ENCODE measurements at regions not wholly inside any gene's neighbourhood (a gene's known extent, or its start where the extent isn't known, plus 50 kb on each side); places are given as distances from the start of the nearest gene placed in this dataset.

DNA sequence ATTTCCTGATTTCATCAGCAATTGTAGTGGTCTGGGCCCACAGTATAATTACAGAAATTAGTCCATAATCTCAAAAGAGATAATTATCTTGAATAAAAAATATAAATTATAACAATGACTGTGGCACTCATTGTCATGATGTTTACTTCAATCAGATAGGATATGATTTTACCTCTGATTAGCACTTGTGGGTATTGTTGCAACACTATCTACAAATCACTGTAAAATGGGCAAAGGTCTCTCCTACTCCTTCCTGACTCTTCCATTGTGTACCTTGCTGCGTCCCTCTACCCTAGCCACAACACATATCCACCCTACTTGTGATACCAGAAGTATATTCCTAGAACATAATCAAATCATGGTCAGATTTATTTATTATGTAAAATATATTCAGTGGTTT lies 200.9 kb upstream of the TRIB2 start:
- POLR2A ChIA-PET (ENCODE audit: unreplicated experiment) = no interaction called here
- Histone ChIP-seq H3K9me3 (ENCODE audit: insufficient read depth, low read depth) (no peaks in the 10 kb centered on the region), H3K27me3 (ENCODE audit: insufficient read depth, low read depth) (no peaks in the 10 kb centered on the region), H3K36me3 (ENCODE audit: low read depth) (no peaks in the 10 kb centered on the region), H3K4me3 (no peak overlapping the region), H3K9me2 (ENCODE audit: insufficient read depth) (no peaks in the 10 kb centered on the region), H2AFZ (no peak overlapping the region), H3K4me1 (replicated peaks; ENCODE audit: insufficient read depth) (no peaks in the 10 kb centered on the region), H4K20me1 (ENCODE audit: insufficient read depth) (no peaks in the 10 kb centered on the region), H3K79me2 (ENCODE audit: low read depth) (no peaks in the 10 kb centered on the region), H3K27ac (no peak overlapping the region), H3K4me2 (no peak overlapping the region), H3F3A (ENCODE audit: insufficient read depth, low read depth) (no peaks in the 10 kb centered on the region)
- TF ChIP-seq, protein P1, sequence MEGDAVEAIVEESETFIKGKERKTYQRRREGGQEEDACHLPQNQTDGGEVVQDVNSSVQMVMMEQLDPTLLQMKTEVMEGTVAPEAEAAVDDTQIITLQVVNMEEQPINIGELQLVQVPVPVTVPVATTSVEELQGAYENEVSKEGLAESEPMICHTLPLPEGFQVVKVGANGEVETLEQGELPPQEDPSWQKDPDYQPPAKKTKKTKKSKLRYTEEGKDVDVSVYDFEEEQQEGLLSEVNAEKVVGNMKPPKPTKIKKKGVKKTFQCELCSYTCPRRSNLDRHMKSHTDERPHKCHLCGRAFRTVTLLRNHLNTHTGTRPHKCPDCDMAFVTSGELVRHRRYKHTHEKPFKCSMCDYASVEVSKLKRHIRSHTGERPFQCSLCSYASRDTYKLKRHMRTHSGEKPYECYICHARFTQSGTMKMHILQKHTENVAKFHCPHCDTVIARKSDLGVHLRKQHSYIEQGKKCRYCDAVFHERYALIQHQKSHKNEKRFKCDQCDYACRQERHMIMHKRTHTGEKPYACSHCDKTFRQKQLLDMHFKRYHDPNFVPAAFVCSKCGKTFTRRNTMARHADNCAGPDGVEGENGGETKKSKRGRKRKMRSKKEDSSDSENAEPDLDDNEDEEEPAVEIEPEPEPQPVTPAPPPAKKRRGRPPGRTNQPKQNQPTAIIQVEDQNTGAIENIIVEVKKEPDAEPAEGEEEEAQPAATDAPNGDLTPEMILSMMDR (conservative IDR thresholded peaks at IDR 0.05) = no peak
- TF ChIP-seq EZH2 (IDR thresholded peaks at IDR 0.05; ENCODE audit: low read depth) = no peak
- no peak for DNase-seq
- no TSS peak for BruUV-seq (replicated peaks)
- CTCF ChIA-PET = no interaction called here
- intact Hi-C loops (cut with micrococcal nuclease; ENCODE audit: unreplicated experiment) = no loop called here

DNA sequence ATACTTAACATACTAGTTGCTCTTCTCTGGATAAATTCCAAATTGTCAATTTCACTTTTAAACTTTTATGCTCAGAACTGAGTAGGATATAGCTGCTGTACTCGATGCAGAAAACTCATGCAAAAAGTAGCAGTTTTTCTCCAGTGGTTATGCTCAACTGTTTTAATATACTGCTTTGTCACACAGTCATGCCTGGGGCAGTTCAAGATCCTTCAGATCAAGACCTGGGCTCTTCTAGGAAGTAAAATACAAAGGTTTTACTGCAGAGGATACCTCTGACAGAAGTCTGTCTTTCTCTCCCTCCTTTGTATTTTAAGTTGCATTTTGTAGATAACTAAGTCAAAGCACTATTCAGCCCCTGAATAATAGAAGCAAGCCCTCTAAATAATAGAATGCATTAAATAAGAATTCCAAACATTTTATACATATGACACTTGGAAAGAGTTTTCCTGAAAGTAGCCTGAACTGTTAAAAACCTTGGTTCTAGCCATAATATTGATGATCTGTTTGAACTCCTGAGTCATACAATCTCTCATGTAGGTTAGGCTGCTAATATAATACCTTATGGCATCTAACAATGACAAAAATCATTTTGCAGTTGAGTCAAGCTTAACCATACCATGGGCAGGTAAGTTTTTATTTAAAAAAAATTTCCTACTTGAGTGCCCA lies 183.3 kb upstream of the TRIB2 start:
- POLR2A ChIA-PET (ENCODE audit: unreplicated experiment) = interaction anchor here (0.7 kb wide), 1 partner anchor 25 kb away, joined by 6 read pairs; no protein-coding TSS in a partner anchor
- Histone ChIP-seq H4K20me1 (ENCODE audit: insufficient read depth) (no peaks in the 10 kb centered on the region), H3F3A (ENCODE audit: insufficient read depth, low read depth) (peaks cover 7% of the 10 kb centered on the region), H3K4me3 (no peak overlapping the region), H3K79me2 (ENCODE audit: low read depth) (no peaks in the 10 kb centered on the region), H3K36me3 (ENCODE audit: low read depth) (no peaks in the 10 kb centered on the region), H2AFZ (no peak overlapping the region), H3K4me1 (replicated peaks; ENCODE audit: insufficient read depth) (peaks cover 29% of the 10 kb centered on the region), H3K9me3 (ENCODE audit: insufficient read depth, low read depth) (no peaks in the 10 kb centered on the region), H3K27ac (no peak overlapping the region), H3K4me2 (no peak overlapping the region; the same call in 1 of the 2 replicates), H3K27me3 (ENCODE audit: insufficient read depth, low read depth) (no peaks in the 10 kb centered on the region), H3K9me2 (ENCODE audit: insufficient read depth) (no peaks in the 10 kb centered on the region)
- no TSS peak for BruUV-seq (replicated peaks)
- intact Hi-C loops (cut with micrococcal nuclease; ENCODE audit: unreplicated experiment) = no loop called here
- no peak for DNase-seq
- CTCF ChIA-PET = interaction anchor here (0.6 kb wide), 1 partner anchor 18 kb away, joined by 7 read pairs; no protein-coding TSS in a partner anchor
- no peak for TF ChIP-seq EZH2 (IDR thresholded peaks at IDR 0.05; ENCODE audit: low read depth)
- TF ChIP-seq, protein P1 (conservative IDR thresholded peaks at IDR 0.05) = no peak

DNA sequence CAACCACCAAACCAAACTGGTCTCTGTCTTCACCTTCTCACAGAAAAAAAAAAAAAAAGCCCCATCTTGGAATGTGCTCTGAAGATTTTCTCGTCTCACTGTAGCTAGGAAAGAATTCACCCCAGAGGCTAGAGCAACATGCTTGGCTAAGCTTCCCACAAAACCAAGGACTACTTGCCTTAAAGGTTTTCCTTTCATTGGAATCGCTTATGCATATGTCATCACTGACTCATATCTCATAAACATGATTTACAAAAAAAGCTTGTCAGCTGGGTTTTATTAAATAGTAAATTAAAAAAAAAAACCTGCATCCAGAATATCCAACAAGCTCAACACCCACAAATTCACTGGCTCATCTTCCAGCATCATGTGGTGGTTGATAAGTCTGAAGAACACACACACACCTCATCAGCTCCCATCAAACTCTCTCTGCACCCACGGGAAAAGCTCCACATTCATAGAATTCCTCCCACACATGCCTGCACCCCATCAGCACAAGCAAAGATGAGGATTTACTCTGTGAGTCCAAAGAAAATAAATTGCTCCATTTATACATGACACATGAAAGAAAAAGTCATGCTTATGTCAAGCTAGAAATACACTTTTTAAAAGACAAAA lies 182.0 kb upstream of the TRIB2 start:
- H3K9me2 ChIP-seq (ENCODE audit: insufficient read depth) = no peaks in the 10 kb centered on the region
- H3F3A ChIP-seq (ENCODE audit: insufficient read depth, low read depth) = peaks cover 7% of the 10 kb centered on the region
- peak overlapping the region; percentile 61; the same call in 1 of the 2 replicates for H2AFZ ChIP-seq
- H3K36me3 ChIP-seq (ENCODE audit: low read depth) = no peaks in the 10 kb centered on the region
- ChIA-PET POLR2A (ENCODE audit: unreplicated experiment) (interaction anchor here (0.6 to 0.7 kb wide), 4 partner anchors 23 to 1226 kb away, joined by 3 to 17 read pairs (median 13); no protein-coding TSS in a partner anchor), CTCF (interaction anchor here (0.6 to 0.9 kb wide), 3 partner anchors 22 to 1435 kb away, joined by 3 read pairs; no protein-coding TSS in a partner anchor)
- peak overlapping the region; percentile 37 for H3K4me2 ChIP-seq
- H4K20me1 ChIP-seq (ENCODE audit: insufficient read depth) = no peaks in the 10 kb centered on the region
- H3K4me3 ChIP-seq = no peak overlapping the region
- no peaks in the 10 kb centered on the region for H3K79me2 ChIP-seq (ENCODE audit: low read depth)
- intact Hi-C loops (cut with micrococcal nuclease; ENCODE audit: unreplicated experiment) = no loop called here
- peak; percentile 16 to 95 for DNase-seq
- H3K27me3 ChIP-seq (ENCODE audit: insufficient read depth, low read depth) = no peaks in the 10 kb centered on the region
- no peaks in the 10 kb centered on the region for H3K9me3 ChIP-seq (ENCODE audit: insufficient read depth, low read depth)
- peak overlapping the region; percentile 47 for H3K27ac ChIP-seq
- BruUV-seq (replicated peaks) = no TSS peak
- H3K4me1 ChIP-seq (replicated peaks; ENCODE audit: insufficient read depth) = peaks cover 29% of the 10 kb centered on the region
- TF ChIP-seq, protein P1 (conservative IDR thresholded peaks at IDR 0.05) = no peak
- no peak for TF ChIP-seq EZH2 (IDR thresholded peaks at IDR 0.05; ENCODE audit: low read depth)
